Mucosa of gallbladder (tissue), 1 donor: ENCODE measurements at regions not wholly inside any gene's neighbourhood (a gene's known extent, or its start where the extent isn't known, plus 50 kb on each side); places are given as distances from the start of the nearest gene placed in this dataset.

Experiments used
- DNase-seq: peaks from one replicate; pipeline ENCODE4 v3.0.0-alpha.2; 2020; ENCODE audit warnings: low spot score
- donor health status: DM: no; HTN: no; CAD: no.

- DNase-seq = peak; percentile 52
Observed at GRCh38 chr3:76063019-76063418, 277.7 kb upstream of the ZNF717 start.

- DNase-seq = no peak
Observed at GRCh38 chr3:76063811-76064210, 278.5 kb upstream of the ZNF717 start.

- DNase-seq = no peak
Observed at GRCh38 chr3:76065964-76066363, 280.6 kb upstream of the ZNF717 start.

DNA sequence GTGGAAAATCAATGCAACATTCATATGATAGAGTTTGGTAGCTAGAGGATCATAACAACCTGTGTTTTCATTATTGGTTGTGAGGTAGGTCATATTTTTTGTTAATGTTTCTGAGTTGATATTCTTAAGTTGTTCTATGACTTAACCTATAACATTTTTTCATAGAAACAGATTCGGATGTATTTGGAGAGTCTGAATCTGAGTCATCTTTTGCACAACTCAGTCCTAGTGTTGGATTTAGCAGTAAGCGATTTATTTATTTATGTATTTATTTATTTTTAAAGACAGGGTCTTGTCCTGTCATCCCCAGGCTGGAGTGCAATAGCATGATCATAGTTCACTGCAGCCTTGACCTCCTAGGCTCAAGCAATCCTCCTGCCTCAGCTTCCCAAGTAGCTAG, 292.8 kb upstream of the ZNF717 start:
- no peak for DNase-seq

DNA sequence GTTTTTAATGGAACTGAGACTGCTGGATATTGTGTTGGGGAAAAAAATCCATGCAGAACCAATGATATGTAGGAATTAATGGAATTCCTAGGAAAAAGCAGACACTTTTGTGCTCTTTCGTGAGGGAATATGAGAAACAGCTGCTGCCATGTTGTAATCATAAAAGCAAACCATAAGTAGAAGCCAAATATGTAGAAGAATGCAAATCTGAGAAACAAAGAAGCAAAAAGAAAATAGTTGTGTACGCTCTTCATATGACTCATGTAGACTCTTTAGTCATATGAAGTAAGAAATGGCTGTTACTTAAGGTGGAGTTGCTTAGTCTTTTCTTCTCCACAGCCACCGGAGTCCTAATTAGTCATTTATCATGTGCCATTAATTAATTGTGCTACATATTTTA, 298.6 kb upstream of the ZNF717 start:
- DNase-seq = no peak

DNA sequence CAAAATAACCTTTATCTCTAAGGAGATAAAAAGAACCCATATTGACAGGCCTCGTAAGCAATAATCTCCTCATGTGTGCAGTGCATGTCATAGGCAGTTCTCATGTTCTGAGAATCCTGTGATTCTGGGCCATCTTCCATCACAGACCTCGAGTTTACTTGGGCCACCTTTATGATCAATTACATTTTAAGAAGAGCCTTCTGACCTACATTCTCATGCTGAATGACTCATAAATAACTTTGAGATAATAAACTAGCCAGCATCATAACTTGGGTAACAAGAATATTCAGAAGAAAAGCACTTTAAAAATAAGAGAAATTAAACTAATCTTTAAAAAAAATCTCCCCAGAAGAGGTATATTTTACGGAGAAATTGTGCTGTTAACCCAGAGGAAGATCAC, 310.7 kb upstream of the ZNF717 start:
- DNase-seq = no peak

GRCh38 chr3:76096836-76097588, 311.7 kb upstream of the ZNF717 start:
- DNase-seq = no peak

- no peak for DNase-seq
Observed at GRCh38 chr3:76097589-76097969, 312.2 kb upstream of the ZNF717 start.

GRCh38 chr3:76099956-76100355, 314.6 kb upstream of the ZNF717 start:
- DNase-seq = no peak

DNA sequence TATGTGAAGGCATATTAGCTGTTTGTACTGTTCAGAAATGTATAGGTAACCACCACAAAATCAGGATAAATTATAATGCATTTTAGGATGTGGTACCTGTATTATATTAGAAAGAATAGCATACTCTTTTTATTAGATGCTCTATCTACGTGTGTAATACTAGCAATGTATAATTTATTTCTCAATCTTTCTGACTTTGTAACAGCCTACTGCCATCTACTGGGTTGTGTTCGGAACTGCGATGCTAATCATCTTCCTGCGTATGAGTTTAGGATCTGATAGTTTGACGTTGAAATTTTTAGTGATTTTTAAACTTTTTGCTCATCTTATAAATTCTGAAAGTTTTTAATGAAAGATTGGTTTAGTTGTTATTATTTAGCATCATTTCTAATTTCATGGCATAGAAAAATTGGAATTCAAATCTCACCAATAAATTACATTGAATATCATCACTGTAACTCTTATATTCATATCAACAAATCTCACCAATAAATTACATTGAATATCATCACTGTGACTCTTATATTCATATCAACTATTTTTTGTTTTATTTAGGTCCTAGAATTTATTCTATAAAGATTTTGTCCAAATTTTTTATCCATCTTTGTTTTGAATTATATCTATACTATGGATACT, 322.7 kb upstream of the ZNF717 start:
- peak; percentile 21 for DNase-seq

DNA sequence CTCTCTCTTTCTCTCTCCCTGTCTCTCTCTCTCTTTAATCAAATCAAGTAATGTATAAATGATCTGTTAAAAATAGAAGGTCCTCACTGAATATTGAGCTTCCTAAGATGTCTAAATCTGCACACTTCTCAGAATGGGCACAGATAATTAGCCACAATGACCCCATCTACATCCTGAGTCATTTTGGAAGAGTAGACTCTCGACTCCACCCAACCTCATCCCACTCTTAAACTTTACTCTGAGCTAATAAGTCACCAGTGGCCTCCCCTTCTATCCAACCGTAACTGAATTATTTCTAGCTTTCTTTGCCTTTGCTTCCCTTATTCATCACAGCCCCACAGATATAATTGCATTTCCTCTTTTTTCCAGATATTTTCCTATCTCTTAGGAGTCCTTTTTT, 326.5 kb upstream of the ZNF717 start:
- no peak for DNase-seq

GRCh38 chr3:76122007-76122406, 336.7 kb upstream of the ZNF717 start:
- no peak for DNase-seq

- DNase-seq = no peak
Observed at GRCh38 chr3:76129441-76129840, 344.1 kb upstream of the ZNF717 start.

DNA sequence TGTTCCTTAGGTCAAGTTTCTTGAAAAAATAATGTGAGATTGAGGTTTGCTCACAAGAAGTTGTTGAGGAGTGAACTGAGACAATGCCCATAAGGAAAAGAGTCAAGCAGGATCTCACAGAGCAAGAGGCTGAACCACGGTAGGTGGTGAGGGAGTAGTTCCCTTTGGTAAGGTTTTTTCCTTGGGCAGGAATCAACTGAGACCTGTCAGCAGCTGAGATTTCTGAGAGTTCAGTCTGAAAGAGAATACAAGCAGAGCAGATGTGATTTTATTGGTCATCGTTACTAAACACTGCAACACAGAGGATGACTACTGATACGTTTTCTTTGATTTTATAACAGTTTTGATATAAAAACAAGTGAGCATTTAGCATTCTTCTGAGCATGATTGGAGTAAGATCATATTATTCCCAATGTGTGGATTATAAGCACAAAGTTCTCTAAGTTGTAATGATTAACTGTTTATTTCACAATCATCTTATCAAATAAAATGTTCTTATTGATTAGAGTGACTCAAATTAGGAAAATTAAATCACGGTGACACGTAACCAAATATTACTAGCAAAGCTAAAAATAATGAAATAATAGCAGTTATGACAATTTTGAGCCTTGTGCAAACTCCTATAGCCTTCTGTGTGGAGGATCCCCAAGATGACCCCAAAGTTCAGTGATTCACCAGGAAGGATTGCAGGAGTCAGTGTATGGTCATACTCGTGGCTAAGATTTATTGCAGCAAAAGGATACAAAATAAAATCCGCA, 346.2 kb upstream of the ZNF717 start:
- no peak for DNase-seq

- no peak for DNase-seq
Observed at GRCh38 chr3:76132154-76132470, 346.8 kb upstream of the ZNF717 start.

DNA sequence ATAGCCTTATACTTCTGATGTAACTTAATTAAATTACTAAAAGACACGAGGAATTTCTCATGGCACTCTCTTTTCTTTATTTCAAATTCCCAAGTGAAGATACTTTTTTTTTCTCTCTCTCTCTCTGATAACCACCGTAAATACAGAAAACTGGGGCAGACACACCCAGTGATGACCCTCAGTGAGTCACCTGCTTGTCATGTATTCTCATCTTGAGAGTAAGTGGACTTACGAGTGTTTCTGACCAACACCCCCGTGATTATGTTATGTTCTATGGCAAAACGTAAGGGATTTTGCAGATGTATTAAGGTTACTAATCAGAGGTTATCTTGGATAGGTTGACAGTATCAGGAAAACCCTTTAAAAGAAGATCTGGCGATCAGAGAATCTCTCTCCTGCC, 348.8 kb upstream of the ZNF717 start:
- no peak for DNase-seq

GRCh38 chr3:76138921-76139320, 353.6 kb upstream of the ZNF717 start:
- no peak for DNase-seq

- DNase-seq = no peak
Observed at GRCh38 chr3:76147846-76148245, 362.5 kb upstream of the ZNF717 start.

GRCh38 chr3:76152028-76152427, 366.7 kb upstream of the ZNF717 start:
- no peak for DNase-seq

GRCh38 chr3:76161856-76162255, 376.5 kb upstream of the ZNF717 start:
- DNase-seq = no peak

- DNase-seq = no peak
Observed at GRCh38 chr3:76171647-76172046, 386.3 kb upstream of the ZNF717 start.

- no peak for DNase-seq
Observed at GRCh38 chr3:76177610-76178009, 392.3 kb upstream of the ZNF717 start.

- no peak for DNase-seq
Observed at GRCh38 chr3:76178412-76178811, 393.1 kb upstream of the ZNF717 start.
